Ishikawa (cell line): ENCODE measurements at regions not wholly inside any gene's neighbourhood (a gene's known extent, or its start where the extent isn't known, plus 50 kb on each side); places are given as distances from the start of the nearest gene placed in this dataset.

Experiments
- EGR1 ChIP-seq: IDR thresholded peaks from 2 replicates; pipeline ENCODE4 v1.6.1; 2012
- FOXM1 ChIP-seq: IDR thresholded peaks from 2 replicates; pipeline ENCODE4 v1.6.1; 2012; ENCODE audit warnings: low read depth, borderline replicate concordance
- RAD21 ChIP-seq: IDR thresholded peaks from 2 replicates; pipeline ENCODE4 v1.6.1; 2012; ENCODE audit warnings: low read depth
- TAF1 ChIP-seq: IDR thresholded peaks from 2 replicates; pipeline ENCODE4 v1.6.1; 2012; ENCODE audit warnings: low read depth, mild to moderate bottlenecking
- TCF12 ChIP-seq: IDR thresholded peaks from 2 replicates; pipeline ENCODE4 v1.6.1; 2012; ENCODE audit warnings: low read depth
- TEAD4 ChIP-seq: IDR thresholded peaks from 2 replicates; pipeline ENCODE4 v1.6.1; 2012
- TF ChIP-seq, protein P1 (sequence below): IDR thresholded peaks from 2 replicates; pipeline ENCODE4 v1.6.1; 2012; ENCODE audit warnings: low read depth, mild to moderate bottlenecking
- TF ChIP-seq, protein P2 (sequence below): IDR thresholded peaks from 2 replicates; pipeline ENCODE4 v1.6.1; 2012

DNA sequence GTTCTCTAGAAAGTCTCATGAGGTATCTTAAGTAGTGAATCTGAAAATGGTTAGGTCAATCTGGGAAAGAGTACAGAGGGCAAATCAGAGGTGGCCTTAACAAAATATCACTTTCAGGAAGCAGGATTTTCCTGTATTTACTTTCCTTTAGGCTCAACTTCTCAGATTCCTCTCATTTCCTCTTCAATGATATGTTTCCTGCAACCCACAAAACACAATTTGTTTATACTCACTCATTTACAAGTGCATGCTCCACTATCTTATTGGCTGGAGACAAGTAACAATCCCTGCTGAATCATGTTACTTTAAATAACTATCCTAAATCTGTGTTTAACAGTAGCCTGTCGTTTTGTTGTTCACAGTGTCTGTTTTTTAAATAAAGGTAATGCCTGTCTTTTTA lies 228.1 kb downstream of the DSC3 start:
- TF ChIP-seq, protein P1, sequence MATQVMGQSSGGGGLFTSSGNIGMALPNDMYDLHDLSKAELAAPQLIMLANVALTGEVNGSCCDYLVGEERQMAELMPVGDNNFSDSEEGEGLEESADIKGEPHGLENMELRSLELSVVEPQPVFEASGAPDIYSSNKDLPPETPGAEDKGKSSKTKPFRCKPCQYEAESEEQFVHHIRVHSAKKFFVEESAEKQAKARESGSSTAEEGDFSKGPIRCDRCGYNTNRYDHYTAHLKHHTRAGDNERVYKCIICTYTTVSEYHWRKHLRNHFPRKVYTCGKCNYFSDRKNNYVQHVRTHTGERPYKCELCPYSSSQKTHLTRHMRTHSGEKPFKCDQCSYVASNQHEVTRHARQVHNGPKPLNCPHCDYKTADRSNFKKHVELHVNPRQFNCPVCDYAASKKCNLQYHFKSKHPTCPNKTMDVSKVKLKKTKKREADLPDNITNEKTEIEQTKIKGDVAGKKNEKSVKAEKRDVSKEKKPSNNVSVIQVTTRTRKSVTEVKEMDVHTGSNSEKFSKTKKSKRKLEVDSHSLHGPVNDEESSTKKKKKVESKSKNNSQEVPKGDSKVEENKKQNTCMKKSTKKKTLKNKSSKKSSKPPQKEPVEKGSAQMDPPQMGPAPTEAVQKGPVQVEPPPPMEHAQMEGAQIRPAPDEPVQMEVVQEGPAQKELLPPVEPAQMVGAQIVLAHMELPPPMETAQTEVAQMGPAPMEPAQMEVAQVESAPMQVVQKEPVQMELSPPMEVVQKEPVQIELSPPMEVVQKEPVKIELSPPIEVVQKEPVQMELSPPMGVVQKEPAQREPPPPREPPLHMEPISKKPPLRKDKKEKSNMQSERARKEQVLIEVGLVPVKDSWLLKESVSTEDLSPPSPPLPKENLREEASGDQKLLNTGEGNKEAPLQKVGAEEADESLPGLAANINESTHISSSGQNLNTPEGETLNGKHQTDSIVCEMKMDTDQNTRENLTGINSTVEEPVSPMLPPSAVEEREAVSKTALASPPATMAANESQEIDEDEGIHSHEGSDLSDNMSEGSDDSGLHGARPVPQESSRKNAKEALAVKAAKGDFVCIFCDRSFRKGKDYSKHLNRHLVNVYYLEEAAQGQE = no peak
- TF ChIP-seq TEAD4 = no peak
- no peak for TF ChIP-seq TCF12
- TF ChIP-seq TAF1 = no peak
- TF ChIP-seq RAD21 = no peak
- TF ChIP-seq, protein P2, sequence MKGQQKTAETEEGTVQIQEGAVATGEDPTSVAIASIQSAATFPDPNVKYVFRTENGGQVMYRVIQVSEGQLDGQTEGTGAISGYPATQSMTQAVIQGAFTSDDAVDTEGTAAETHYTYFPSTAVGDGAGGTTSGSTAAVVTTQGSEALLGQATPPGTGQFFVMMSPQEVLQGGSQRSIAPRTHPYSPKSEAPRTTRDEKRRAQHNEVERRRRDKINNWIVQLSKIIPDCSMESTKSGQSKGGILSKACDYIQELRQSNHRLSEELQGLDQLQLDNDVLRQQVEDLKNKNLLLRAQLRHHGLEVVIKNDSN = no peak
- TF ChIP-seq EGR1 = no peak
- TF ChIP-seq FOXM1 = no peak
